Left ventricle myocardium inferior (tissue), 1 donor: ENCODE measurements at regions not wholly inside any gene's neighbourhood (a gene's known extent, or its start where the extent isn't known, plus 50 kb on each side); places are given as distances from the start of the nearest gene placed in this dataset.
"Not testable (repeated sequence)": the region's sequence is repeated elsewhere in the genome, so short reads cannot be mapped to it uniquely, and the experiment has no call there.

ENCODE experiments used
- DNase-seq: peaks from one replicate; pipeline ENCODE4 v3.0.0-alpha.2; 2020
- H3K27ac ChIP-seq: fragments of 200-600 bp; replicated peaks from 2 replicates; pipeline ENCODE4 v1.8.0; 2021
- H3K27me3 ChIP-seq: fragments of 200-600 bp; 2 replicates; pipeline ENCODE4 v1.8.0; 2021; ENCODE audit warnings: low read depth
- H3K36me3 ChIP-seq: fragments of 200-600 bp; 2 replicates; pipeline ENCODE4 v1.8.0; 2021
- H3K4me1 ChIP-seq: fragments of 200-600 bp; 2 replicates; pipeline ENCODE4 v1.8.0; 2021
- H3K4me3 ChIP-seq: fragments of 200-600 bp; 2 replicates; pipeline ENCODE4 v1.8.0; 2021; ENCODE audit warnings: mild to moderate bottlenecking, moderate library complexity
- H3K9me3 ChIP-seq: fragments of 200-600 bp; replicated peaks from 2 replicates; pipeline ENCODE4 v1.8.0; 2021
- CTCF ChIP-seq: fragments of 200-600 bp; IDR thresholded peaks from 2 replicates; pipeline ENCODE4 v1.8.0; 2021; ENCODE audit warnings: antibody characterized with exemption, mild to moderate bottlenecking, borderline replicate concordance
- intact Hi-C: fragments of 100-400 bp; cut with micrococcal nuclease; formaldehyde crosslinking; loops from one replicate; pipeline ENCODE4 v1.11.0; 2022
- donor health status: DM: no; HTN: yes; CAD: no; lungs with severe emphysema.

GRCh38 chr11:129643031-129643721 lies 172.5 kb upstream of the TMEM45B start:
- no peaks in the 10 kb centered on the region for H3K36me3 ChIP-seq
- H3K4me3 ChIP-seq: no peak overlapping the region
- DNase-seq: no peak
- peaks cover 8% of the 10 kb centered on the region for H3K27me3 ChIP-seq
- intact Hi-C loops: no loop called here
- H3K4me1 ChIP-seq: no peaks in the 10 kb centered on the region
- TF ChIP-seq CTCF: no peak
- no peak overlapping the region for H3K27ac ChIP-seq
- H3K9me3 ChIP-seq: no peaks in the 10 kb centered on the region

GRCh38 chr11:129644326-129644725 lies 171.3 kb upstream of the TMEM45B start:
- Histone ChIP-seq H3K4me1 (no peaks in the 10 kb centered on the region), H3K27me3 (peaks cover 8% of the 10 kb centered on the region), H3K36me3 (no peaks in the 10 kb centered on the region), H3K4me3 (no peak overlapping the region), H3K9me3 (no peaks in the 10 kb centered on the region), H3K27ac (no peak overlapping the region)
- no peak for DNase-seq
- TF ChIP-seq CTCF: no peak
- intact Hi-C loops: no loop called here

GRCh38 chr11:129645943-129646342 lies 169.7 kb upstream of the TMEM45B start:
- no peaks in the 10 kb centered on the region for H3K4me1 ChIP-seq
- H3K9me3 ChIP-seq: no peaks in the 10 kb centered on the region
- intact Hi-C loops: no loop called here
- peaks cover 8% of the 10 kb centered on the region for H3K27me3 ChIP-seq
- no peak overlapping the region for H3K4me3 ChIP-seq
- H3K27ac ChIP-seq: no peak overlapping the region
- no peak for DNase-seq
- no peak for TF ChIP-seq CTCF
- H3K36me3 ChIP-seq: no peaks in the 10 kb centered on the region

GRCh38 chr11:129650044-129650443 lies 165.6 kb upstream of the TMEM45B start:
- H3K36me3 ChIP-seq, H3K27me3 ChIP-seq, H3K4me1 ChIP-seq, DNase-seq, intact Hi-C loops, H3K27ac ChIP-seq, H3K4me3 ChIP-seq: not testable (repeated sequence)
- H3K9me3 ChIP-seq: peaks cover 24% of the 10 kb centered on the region

GRCh38 chr11:129652835-129653234 lies 162.8 kb upstream of the TMEM45B start:
- H3K27ac ChIP-seq: no peak overlapping the region
- no peak overlapping the region for H3K4me3 ChIP-seq
- no peaks in the 10 kb centered on the region for H3K27me3 ChIP-seq
- H3K9me3 ChIP-seq: peaks cover 38% of the 10 kb centered on the region
- no peaks in the 10 kb centered on the region for H3K36me3 ChIP-seq
- H3K4me1 ChIP-seq: no peaks in the 10 kb centered on the region
- no peak for DNase-seq
- TF ChIP-seq CTCF: no peak
- intact Hi-C loops: no loop called here

GRCh38 chr11:129655247-129655832 lies 160.3 kb upstream of the TMEM45B start:
- H3K9me3 ChIP-seq: peaks cover 38% of the 10 kb centered on the region
- no peak overlapping the region for H3K4me3 ChIP-seq
- DNase-seq: no peak
- intact Hi-C loops: no loop called here
- no peaks in the 10 kb centered on the region for H3K36me3 ChIP-seq
- no peaks in the 10 kb centered on the region for H3K27me3 ChIP-seq
- TF ChIP-seq CTCF: no peak
- no peaks in the 10 kb centered on the region for H3K4me1 ChIP-seq
- no peak overlapping the region for H3K27ac ChIP-seq
